ENCODE measurements at regions not wholly inside any gene's neighbourhood (a gene's known extent, or its start where the extent isn't known, plus 50 kb on each side); places are given as distances from the start of the nearest gene placed in this dataset.

DNA sequence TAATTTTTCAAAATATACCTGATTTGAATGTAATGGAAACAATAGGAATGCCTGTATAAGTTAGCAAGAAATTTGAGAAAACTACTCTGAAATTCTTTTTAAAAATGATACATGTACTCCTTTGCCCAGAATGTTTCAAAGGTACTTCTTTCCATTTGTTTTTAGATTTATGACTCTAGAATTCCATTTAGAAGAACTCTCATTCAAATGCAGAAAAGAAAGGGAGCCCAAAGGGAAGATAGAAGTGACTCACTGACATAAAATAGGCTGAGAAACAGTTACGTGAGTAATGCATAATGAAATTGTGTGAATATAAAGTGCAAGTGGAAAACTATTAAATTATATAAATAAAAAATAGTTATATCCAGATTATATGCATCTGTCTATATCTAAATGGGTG is 926.3 kb downstream of the TAF11L14 start:
- TF ChIP-seq, protein P1, sequence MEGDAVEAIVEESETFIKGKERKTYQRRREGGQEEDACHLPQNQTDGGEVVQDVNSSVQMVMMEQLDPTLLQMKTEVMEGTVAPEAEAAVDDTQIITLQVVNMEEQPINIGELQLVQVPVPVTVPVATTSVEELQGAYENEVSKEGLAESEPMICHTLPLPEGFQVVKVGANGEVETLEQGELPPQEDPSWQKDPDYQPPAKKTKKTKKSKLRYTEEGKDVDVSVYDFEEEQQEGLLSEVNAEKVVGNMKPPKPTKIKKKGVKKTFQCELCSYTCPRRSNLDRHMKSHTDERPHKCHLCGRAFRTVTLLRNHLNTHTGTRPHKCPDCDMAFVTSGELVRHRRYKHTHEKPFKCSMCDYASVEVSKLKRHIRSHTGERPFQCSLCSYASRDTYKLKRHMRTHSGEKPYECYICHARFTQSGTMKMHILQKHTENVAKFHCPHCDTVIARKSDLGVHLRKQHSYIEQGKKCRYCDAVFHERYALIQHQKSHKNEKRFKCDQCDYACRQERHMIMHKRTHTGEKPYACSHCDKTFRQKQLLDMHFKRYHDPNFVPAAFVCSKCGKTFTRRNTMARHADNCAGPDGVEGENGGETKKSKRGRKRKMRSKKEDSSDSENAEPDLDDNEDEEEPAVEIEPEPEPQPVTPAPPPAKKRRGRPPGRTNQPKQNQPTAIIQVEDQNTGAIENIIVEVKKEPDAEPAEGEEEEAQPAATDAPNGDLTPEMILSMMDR (IDR thresholded peaks at IDR 0.05), result no peak
- no peak for TF ChIP-seq ZFX (IDR thresholded peaks at IDR 0.05; ENCODE audit: borderline replicate concordance)

All from 22Rv1 (cell line).